ENCODE measurements at regions not wholly inside any gene's neighbourhood (a gene's known extent, or its start where the extent isn't known, plus 50 kb on each side); places are given as distances from the start of the nearest gene placed in this dataset.

- Mint-ChIP-seq H3K27ac (no peak overlapping the region), H3K36me3 (no peaks in the 10 kb centered on the region), H3K4me1 (ENCODE audit: unreplicated experiment) (peaks cover 11% of the 10 kb centered on the region), H3K9me3 (peaks cover 8% of the 10 kb centered on the region), H3K27me3 (peaks cover 14% of the 10 kb centered on the region), H3K4me3 (no peak overlapping the region)
- no peak for TF ChIP-seq CTCF (conservative IDR thresholded peaks at IDR 0.05)
- DNase-seq (ENCODE audit: extremely low spot score, unreplicated experiment) = no peak
These were observed 162.1 kb upstream of the SALL1 start for GRCh38 chr16:51313198-51313597.

- H3K4me3 Mint-ChIP-seq = no peak overlapping the region
- peaks cover 8% of the 10 kb centered on the region for H3K9me3 Mint-ChIP-seq
- no peak for DNase-seq (ENCODE audit: extremely low spot score, unreplicated experiment)
- peaks cover 14% of the 10 kb centered on the region for H3K27me3 Mint-ChIP-seq
- no peak for TF ChIP-seq CTCF (conservative IDR thresholded peaks at IDR 0.05)
- H3K4me1 Mint-ChIP-seq (ENCODE audit: unreplicated experiment) = peaks cover 11% of the 10 kb centered on the region
- no peaks in the 10 kb centered on the region for H3K36me3 Mint-ChIP-seq
- no peak overlapping the region for H3K27ac Mint-ChIP-seq
These were observed 161.5 kb upstream of the SALL1 start for GRCh38 chr16:51312363-51313150.

- peaks cover 26% of the 10 kb centered on the region for H3K4me1 Mint-ChIP-seq (ENCODE audit: unreplicated experiment)
- TF ChIP-seq CTCF (conservative IDR thresholded peaks at IDR 0.05) = no peak
- peaks cover 14% of the 10 kb centered on the region for H3K27me3 Mint-ChIP-seq
- H3K4me3 Mint-ChIP-seq = no peak overlapping the region
- no peak overlapping the region for H3K27ac Mint-ChIP-seq
- no peak for DNase-seq (ENCODE audit: extremely low spot score, unreplicated experiment)
- H3K36me3 Mint-ChIP-seq = no peaks in the 10 kb centered on the region
- peaks cover 4% of the 10 kb centered on the region for H3K9me3 Mint-ChIP-seq
These were observed 159.1 kb upstream of the SALL1 start for GRCh38 chr16:51310159-51310558.

GRCh38 chr16:51306886-51307595 lies 156.0 kb upstream of the SALL1 start:
- no peak overlapping the region for H3K27ac Mint-ChIP-seq
- peaks cover 15% of the 10 kb centered on the region for H3K4me1 Mint-ChIP-seq (ENCODE audit: unreplicated experiment)
- no peak for DNase-seq (ENCODE audit: extremely low spot score, unreplicated experiment)
- no peak overlapping the region for H3K4me3 Mint-ChIP-seq
- H3K36me3 Mint-ChIP-seq = no peaks in the 10 kb centered on the region
- TF ChIP-seq CTCF (conservative IDR thresholded peaks at IDR 0.05) = no peak
- no peaks in the 10 kb centered on the region for H3K9me3 Mint-ChIP-seq
- H3K27me3 Mint-ChIP-seq = peaks cover 9% of the 10 kb centered on the region

GRCh38 chr16:51306116-51306515 lies 155.0 kb upstream of the SALL1 start:
- no peak overlapping the region for H3K27ac Mint-ChIP-seq
- H3K27me3 Mint-ChIP-seq = peaks cover 9% of the 10 kb centered on the region
- TF ChIP-seq CTCF (conservative IDR thresholded peaks at IDR 0.05) = no peak
- no peaks in the 10 kb centered on the region for H3K9me3 Mint-ChIP-seq
- peaks cover 15% of the 10 kb centered on the region for H3K4me1 Mint-ChIP-seq (ENCODE audit: unreplicated experiment)
- DNase-seq (ENCODE audit: extremely low spot score, unreplicated experiment) = no peak
- H3K36me3 Mint-ChIP-seq = no peaks in the 10 kb centered on the region
- no peak overlapping the region for H3K4me3 Mint-ChIP-seq
